NCI-H446 treated with DMSO at 0.1 percent for 48 hours (cell line): ENCODE measurements at regions not wholly inside any gene's neighbourhood (a gene's known extent, or its start where the extent isn't known, plus 50 kb on each side); places are given as distances from the start of the nearest gene placed in this dataset.
A peak's percentile ranks its signal among the peaks of the same experiment; 100 is the strongest.
"Not testable (repeated sequence)": the region's sequence is repeated elsewhere in the genome, so short reads cannot be mapped to it uniquely, and the experiment has no call there.

Experiments
- DNase-seq: peaks from one replicate; lab custom pipeline; 2025; lab: John Stamatoyannopoulos, UW

- no peak for DNase-seq
Observed at GRCh38 chr5:123949043-123949804, 437.2 kb downstream of the CSNK1G3 start.

GRCh38 chr5:123947797-123948196 lies 435.8 kb downstream of the CSNK1G3 start:
- DNase-seq = no peak

GRCh38 chr5:123945548-123945947 lies 433.6 kb downstream of the CSNK1G3 start:
- no peak for DNase-seq

- DNase-seq = no peak
Observed at GRCh38 chr5:123943151-123943550, 431.2 kb downstream of the CSNK1G3 start.

GRCh38 chr5:123940416-123940815 lies 428.4 kb downstream of the CSNK1G3 start:
- no peak for DNase-seq

- no peak for DNase-seq
Observed at GRCh38 chr5:123937230-123937629, 425.3 kb downstream of the CSNK1G3 start.

GRCh38 chr5:123936548-123936947 lies 424.6 kb downstream of the CSNK1G3 start:
- no peak for DNase-seq

- DNase-seq = not testable (repeated sequence)
Observed at GRCh38 chr5:123933812-123934211, 421.8 kb downstream of the CSNK1G3 start.

- DNase-seq = no peak
Observed at GRCh38 chr5:123929055-123929474, 417.1 kb downstream of the CSNK1G3 start.

GRCh38 chr5:123928401-123928800 lies 416.4 kb downstream of the CSNK1G3 start:
- no peak for DNase-seq

- no peak for DNase-seq
Observed at GRCh38 chr5:123921193-123921592, 409.2 kb downstream of the CSNK1G3 start.

GRCh38 chr5:123916345-123917121 lies 404.6 kb downstream of the CSNK1G3 start:
- DNase-seq = peak; percentile 11

GRCh38 chr5:123914333-123914732 lies 402.4 kb downstream of the CSNK1G3 start:
- no peak for DNase-seq

GRCh38 chr5:123907349-123907748 lies 395.4 kb downstream of the CSNK1G3 start:
- DNase-seq = no peak

- no peak for DNase-seq
Observed at GRCh38 chr5:123906698-123907295, 394.8 kb downstream of the CSNK1G3 start.

- DNase-seq = no peak
Observed at GRCh38 chr5:123885081-123885480, 373.1 kb downstream of the CSNK1G3 start.

GRCh38 chr5:123882965-123883345 lies 371.0 kb downstream of the CSNK1G3 start:
- DNase-seq = no peak

- no peak for DNase-seq
Observed at GRCh38 chr5:123882319-123882964, 370.5 kb downstream of the CSNK1G3 start.

GRCh38 chr5:123881759-123882244 lies 369.8 kb downstream of the CSNK1G3 start:
- DNase-seq = peak; percentile 38

- DNase-seq = no peak
Observed at GRCh38 chr5:123880875-123881274, 368.9 kb downstream of the CSNK1G3 start.

- no peak for DNase-seq
Observed at GRCh38 chr5:123879071-123879470, 367.1 kb downstream of the CSNK1G3 start.

- DNase-seq = no peak
Observed at GRCh38 chr5:123876276-123876790, 364.4 kb downstream of the CSNK1G3 start.
